ENCODE measurements at regions not wholly inside any gene's neighbourhood (a gene's known extent, or its start where the extent isn't known, plus 50 kb on each side); places are given as distances from the start of the nearest gene placed in this dataset.

DNA sequence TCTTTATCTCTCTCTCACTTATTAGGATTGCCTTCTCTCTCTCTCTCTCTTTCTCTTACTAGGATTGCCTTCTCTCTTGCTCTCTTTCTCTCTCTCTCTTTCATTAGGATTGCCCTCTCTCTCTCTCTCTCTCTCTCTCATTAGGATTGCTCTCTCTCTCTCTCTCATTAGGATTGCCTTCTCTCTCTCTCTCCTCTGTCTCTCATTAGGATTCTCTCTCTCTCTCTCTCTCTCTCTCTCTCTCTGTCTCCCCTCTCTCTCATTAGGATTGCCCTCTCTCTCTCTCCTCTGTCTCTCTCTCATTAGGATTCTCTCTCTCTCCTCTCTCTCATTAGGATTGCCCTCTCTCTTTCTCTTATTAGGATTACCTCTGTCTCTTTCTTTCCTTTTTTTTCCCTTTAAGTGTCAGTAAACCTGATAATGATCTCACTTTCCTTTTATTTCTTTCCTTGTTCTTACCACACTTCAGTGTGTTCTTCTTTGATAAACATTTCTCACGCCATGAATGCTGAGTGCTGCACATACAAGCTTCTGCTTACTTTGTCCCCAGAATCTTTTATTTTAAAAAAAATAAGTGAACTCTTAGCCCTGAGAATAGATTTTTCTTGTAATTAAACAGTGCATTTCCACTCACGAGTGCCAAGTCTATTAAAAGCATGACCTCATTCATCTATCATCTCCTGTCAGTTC lies 243.4 kb upstream of the TBC1D5 start:
- Histone ChIP-seq H3K18ac (ENCODE audit: extremely low read depth, low read length) (no peak overlapping the region), H2BK20ac (ENCODE audit: low read length) (no peak overlapping the region), H3K79me2 (ENCODE audit: control insufficient read depth in 1 of 2, insufficient read depth in 2 of 2, low read length in 2 of 2) (no peaks in the 10 kb centered on the region), H3K56ac (replicated peaks; ENCODE audit: insufficient read length, low read depth, low read length) (no peak overlapping the region), H2BK5ac (ENCODE audit: low read depth, low read length) (no peak overlapping the region), H3K14ac (ENCODE audit: insufficient read length) (no peak overlapping the region), H4K8ac (ENCODE audit: extremely low read depth, insufficient read depth, low read length) (no peak overlapping the region), H2AK5ac (ENCODE audit: low read depth, low read length) (no peak overlapping the region), H2BK15ac (ENCODE audit: low read length) (no peak overlapping the region), H3K4me2 (ENCODE audit: insufficient read depth in 1 of 2, low read depth in 2 of 2, low read length in 2 of 2) (no peak overlapping the region), H3K79me1 (ENCODE audit: low read depth, low read length) (no peaks in the 10 kb centered on the region), H4K5ac (ENCODE audit: insufficient read length, low read depth, low read length) (no peak overlapping the region), H3K27ac (ENCODE audit: low read depth, low read length) (no peak overlapping the region), H3K9ac (replicated peaks in 1 of 4; ENCODE audit: extremely low read depth in 1 of 4, low read depth in 3 of 4, low read length in 3 of 4) (no peak overlapping the region), H3K36me3 (ENCODE audit: control insufficient read depth in 2 of 4, insufficient read depth in 4 of 4, low read length in 3 of 4) (no peaks in the 10 kb centered on the region), H3K27me3 (replicated peaks in 1 of 4; ENCODE audit: control insufficient read depth in 3 of 4, extremely low read depth in 1 of 4, insufficient read depth in 3 of 4, low read length in 3 of 4) (no peaks in the 10 kb centered on the region), H2BK12ac (ENCODE audit: low read depth, low read length) (no peak overlapping the region), H3K4me1 (replicated peaks in 1 of 4; ENCODE audit: control insufficient read depth in 3 of 4, insufficient read depth in 4 of 4, low read length in 3 of 4) (no peaks in the 10 kb centered on the region), H3K4ac (replicated peaks; ENCODE audit: insufficient read length, low read depth, low read length) (no peak overlapping the region), H4K91ac (replicated peaks; ENCODE audit: insufficient read length, low read length) (no peak overlapping the region), H4K20me1 (replicated peaks in 1 of 2; ENCODE audit: control insufficient read depth in 1 of 2, insufficient read depth in 2 of 2, low read length in 2 of 2) (no peaks in the 10 kb centered on the region), H3K23me2 (ENCODE audit: low read depth, low read length) (no peaks in the 10 kb centered on the region), H3K9me3 (ENCODE audit: insufficient read depth in 2 of 2, low read depth in 1 of 2, low read length in 1 of 2) (no peaks in the 10 kb centered on the region), H3K4me3 (ENCODE audit: extremely low read depth in 1 of 4, insufficient read depth in 2 of 4, low read depth in 3 of 4, low read length in 4 of 4) (no peak overlapping the region), H3K23ac (ENCODE audit: insufficient read length) (no peak overlapping the region), H2AFZ (ENCODE audit: low read length) (no peak overlapping the region), H2BK120ac (replicated peaks; ENCODE audit: low read depth, low read length) (no peak overlapping the region)
- no peak for FAIRE-seq
- ChIA-PET POLR2A (ENCODE audit: partially characterized antibody) (interaction anchor here (1.3 kb wide), 1 partner anchor 12 kb away, joined by 4 read pairs; no protein-coding TSS in a partner anchor), CTCF (ENCODE audit: partially characterized antibody) (interaction anchor here (0.7 kb wide), 1 partner anchor 661 kb away, joined by 3 read pairs; no protein-coding TSS in a partner anchor)
- no peak for DNase-seq (ENCODE audit: low read depth in 1 of 2, low spot score in 2 of 2)
- TF ChIP-seq TEAD4 (IDR thresholded peaks at IDR 0.05; ENCODE audit: low read depth, low read length) (no peak), SRF (IDR thresholded peaks at IDR 0.05; ENCODE audit: low read depth, low read length) (no peak), ATF3 (IDR thresholded peaks at IDR 0.05; ENCODE audit: insufficient read depth, low read depth, low read length) (no peak), MAFK (IDR thresholded peaks at IDR 0.05; ENCODE audit: low read depth, low read length) (no peak), GABPA (IDR thresholded peaks at IDR 0.05; ENCODE audit: borderline replicate concordance, insufficient read depth, low read length) (no peak), FOSL1 (IDR thresholded peaks at IDR 0.05; ENCODE audit: insufficient read depth, low read depth, low read length) (no peak), TBP (IDR thresholded peaks at IDR 0.05; ENCODE audit: low read depth, low read length) (no peak), CBX8 (IDR thresholded peaks at IDR 0.05; ENCODE audit: borderline replicate concordance, low read depth, low read length) (no peak), TAF7 (optimal IDR thresholded peaks at IDR 0.05; ENCODE audit: borderline replicate concordance, low read depth, low read length) (no peak), ASH2L (IDR thresholded peaks at IDR 0.05; ENCODE audit: low read length) (no peak)
- 88% methylated on average over 2 of the region's 2 CpGs; no CpG with 5 or more reads in 1 of the 2 experiments for WGBS, 2 experiments (ENCODE audit: extremely low coverage in 1 of 2, insufficient coverage in 1 of 2, insufficient read length in 1 of 2, insufficient replicate concordance in 2 of 2, low coverage in 1 of 2, low lambda C conversion rate in 2 of 2, missing lambda C conversion rate in 1 of 2)

All from H1 (cell line).